OCI-LY3 (cell line): ENCODE measurements at regions not wholly inside any gene's neighbourhood (a gene's known extent, or its start where the extent isn't known, plus 50 kb on each side); places are given as distances from the start of the nearest gene placed in this dataset.

ENCODE experiments used
- CTCF ChIP-seq: fragments of 200-600, 300-600 bp; sonication (generic); IDR thresholded peaks from 2 replicates; pipeline ENCODE4 v1.5.1; 2014; ENCODE audit warnings: antibody characterized with exemption, low read length, low read depth
- EZH2phosphoT487 ChIP-seq: fragments of 200-600 bp; shearing (Covaris generic); IDR thresholded peaks from 2 replicates; pipeline ENCODE4 v1.6.1; 2018; ENCODE audit warnings: antibody characterized with exemption, mixed run types, low read depth

GRCh38 chr6:112920994-112921393 is 573.9 kb downstream of the RFPL4B start:
- TF ChIP-seq CTCF (no peak), EZH2phosphoT487 (no peak)
